ENCODE measurements at regions not wholly inside any gene's neighbourhood (a gene's known extent, or its start where the extent isn't known, plus 50 kb on each side); places are given as distances from the start of the nearest gene placed in this dataset.

DNA sequence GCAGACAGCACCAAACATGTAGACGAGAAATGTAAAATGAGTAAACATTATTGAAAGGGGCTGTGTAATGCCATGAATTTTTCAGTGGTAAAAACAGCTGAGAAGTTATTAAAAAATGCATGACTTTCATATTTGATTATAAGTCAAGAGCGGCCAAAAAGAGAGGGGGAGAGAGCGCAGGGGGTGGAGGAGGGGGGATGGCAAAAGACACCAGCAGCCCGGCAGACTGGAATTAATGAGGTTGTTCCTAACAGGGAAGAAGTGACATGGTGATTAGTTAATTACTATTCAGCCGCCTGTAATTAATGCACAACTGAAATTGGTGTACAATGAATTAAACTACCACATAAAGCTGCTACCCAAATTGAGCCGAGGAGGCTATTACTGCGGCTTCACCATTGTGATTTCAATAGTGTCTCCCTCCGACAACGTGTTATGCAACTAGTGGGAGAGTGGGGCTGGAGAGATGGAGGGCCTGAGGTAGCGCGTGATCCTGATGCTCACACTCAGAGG, 89.1 kb upstream of the VSTM2B start:
- DNase-seq (ENCODE audit: insufficient read length, low spot score): no peak
- no peak for TF ChIP-seq TAF1 (IDR thresholded peaks at IDR 0.05; ENCODE audit: low read depth, low read length)
- TF ChIP-seq POLR2A (IDR thresholded peaks at IDR 0.05; ENCODE audit: low read depth, low read length): no peak
- no peak for TF ChIP-seq SPI1 (IDR thresholded peaks at IDR 0.05; ENCODE audit: low read depth, low read length)
- no peak for TF ChIP-seq PAX5 (IDR thresholded peaks at IDR 0.05; ENCODE audit: insufficient read depth, low read length, severe bottlenecking)
- TF ChIP-seq POLR2AphosphoS5 (IDR thresholded peaks at IDR 0.05; ENCODE audit: low read depth, low read length): no peak
- no peak for TF ChIP-seq POU2F2 (IDR thresholded peaks at IDR 0.05; ENCODE audit: low read depth, low read length)

DNA sequence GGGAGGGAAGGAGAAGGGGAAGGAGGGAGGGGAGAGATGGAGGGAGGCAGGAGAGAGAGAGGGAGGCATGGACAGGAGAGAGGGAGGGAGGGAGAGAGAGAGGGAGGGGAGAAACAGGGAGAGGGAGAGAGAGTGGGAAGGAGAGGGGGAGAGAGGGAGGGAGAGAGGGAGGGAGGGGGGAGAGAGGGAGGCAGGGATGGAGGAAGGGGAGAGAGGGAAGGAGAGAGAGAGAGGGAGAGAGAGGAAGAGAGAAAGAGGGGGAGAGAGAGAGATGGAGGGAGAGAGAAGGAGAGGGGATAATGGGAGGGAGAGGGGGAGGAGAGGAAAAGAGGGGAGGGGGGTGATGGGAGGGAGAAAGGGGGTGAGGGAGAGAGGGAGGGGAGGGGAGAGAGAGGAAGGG, 86.8 kb upstream of the VSTM2B start:
- FAIRE-seq: no peak
- no peak for DNase-seq (ENCODE audit: insufficient read length, low spot score)
- TF ChIP-seq POU2F2 (IDR thresholded peaks at IDR 0.05; ENCODE audit: low read depth, low read length) (no peak), POLR2A (IDR thresholded peaks at IDR 0.05; ENCODE audit: low read depth, low read length) (no peak), POLR2AphosphoS5 (IDR thresholded peaks at IDR 0.05; ENCODE audit: low read depth, low read length) (no peak), SPI1 (IDR thresholded peaks at IDR 0.05; ENCODE audit: low read depth, low read length) (no peak)

More for the DNA sequence above, 89.1 kb upstream of the VSTM2B start:
- no peak for FAIRE-seq

DNA sequence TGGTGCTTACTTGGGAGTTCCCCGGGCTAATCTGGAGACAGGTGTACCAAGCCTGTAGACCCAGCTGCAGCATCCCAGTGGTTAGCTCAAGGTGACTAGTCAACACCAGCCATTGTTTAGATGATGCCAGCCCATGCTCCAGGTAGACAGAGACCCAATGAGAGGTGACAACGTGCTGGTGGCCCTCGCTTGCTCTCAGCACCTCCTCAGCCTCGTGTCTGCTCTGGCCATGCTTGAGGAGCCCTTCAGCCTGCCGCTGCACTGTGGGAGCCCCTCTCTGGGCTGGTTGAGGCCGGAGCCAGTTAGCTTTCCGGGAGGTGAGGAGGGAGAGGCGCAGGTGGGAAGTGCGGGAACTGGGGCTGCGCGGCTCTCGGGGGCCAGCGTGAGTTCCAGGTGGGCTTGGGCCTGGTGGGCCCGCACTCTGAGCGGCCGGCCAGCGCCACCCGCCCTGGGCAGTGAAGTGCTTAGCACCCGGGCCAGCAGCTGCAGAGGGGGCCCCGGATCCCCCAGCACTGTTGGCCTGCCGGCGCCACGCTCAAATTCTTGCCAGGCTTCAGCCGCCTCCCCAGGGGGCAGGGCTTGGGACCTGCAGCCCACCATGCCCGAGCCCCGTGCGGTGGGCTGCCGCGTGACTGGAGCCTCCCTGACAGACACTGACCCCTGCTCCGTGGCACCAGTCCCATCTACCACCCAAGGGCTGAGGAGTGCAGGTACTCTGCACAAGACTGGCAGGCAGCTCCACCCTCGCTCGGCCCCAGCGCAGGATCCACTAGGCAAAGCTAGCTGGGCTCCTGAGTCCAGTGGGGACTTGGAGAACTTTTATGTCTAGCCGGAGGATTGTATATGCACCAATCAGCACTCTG, 85.9 kb upstream of the VSTM2B start:
- FAIRE-seq (no peak), DNase-seq (ENCODE audit: insufficient read length, low spot score) (no peak)
- no peak for TF ChIP-seq TAF1 (IDR thresholded peaks at IDR 0.05; ENCODE audit: low read depth, low read length)
- no peak for TF ChIP-seq POLR2AphosphoS5 (IDR thresholded peaks at IDR 0.05; ENCODE audit: low read depth, low read length)
- TF ChIP-seq SPI1 (IDR thresholded peaks at IDR 0.05; ENCODE audit: low read depth, low read length): no peak
- TF ChIP-seq PAX5 (IDR thresholded peaks at IDR 0.05; ENCODE audit: insufficient read depth, low read length, severe bottlenecking): no peak
- TF ChIP-seq POLR2A (IDR thresholded peaks at IDR 0.05; ENCODE audit: low read depth, low read length): no peak
- no peak for TF ChIP-seq POU2F2 (IDR thresholded peaks at IDR 0.05; ENCODE audit: low read depth, low read length)

DNA sequence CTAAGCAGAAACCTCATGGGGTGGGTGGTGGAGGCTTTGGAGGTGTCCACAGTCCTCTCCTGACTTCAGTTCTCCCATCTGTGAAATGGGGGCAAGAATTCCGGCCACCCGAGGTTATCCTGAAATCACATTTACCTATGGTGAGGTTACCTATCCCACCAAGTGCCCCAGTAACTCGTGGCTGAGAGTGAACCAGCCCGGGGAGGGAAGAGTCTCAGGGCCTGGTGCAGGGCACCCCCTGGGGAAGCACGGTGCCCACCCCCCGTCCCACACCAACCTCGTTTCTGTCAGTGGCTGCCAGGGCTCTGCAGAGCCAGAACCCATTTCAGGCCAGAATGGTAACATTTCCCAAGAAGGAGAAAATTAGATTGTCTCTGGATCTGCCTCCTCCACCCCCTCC, 83.7 kb upstream of the VSTM2B start:
- TF ChIP-seq POLR2AphosphoS5 (IDR thresholded peaks at IDR 0.05; ENCODE audit: low read depth, low read length) (no peak), POU2F2 (IDR thresholded peaks at IDR 0.05; ENCODE audit: low read depth, low read length) (no peak), POLR2A (IDR thresholded peaks at IDR 0.05; ENCODE audit: low read depth, low read length) (no peak), TAF1 (IDR thresholded peaks at IDR 0.05; ENCODE audit: low read depth, low read length) (no peak), PAX5 (IDR thresholded peaks at IDR 0.05; ENCODE audit: insufficient read depth, low read length, severe bottlenecking) (no peak), SPI1 (IDR thresholded peaks at IDR 0.05; ENCODE audit: low read depth, low read length) (no peak)
- FAIRE-seq (no peak), DNase-seq (ENCODE audit: insufficient read length, low spot score) (no peak)

DNA sequence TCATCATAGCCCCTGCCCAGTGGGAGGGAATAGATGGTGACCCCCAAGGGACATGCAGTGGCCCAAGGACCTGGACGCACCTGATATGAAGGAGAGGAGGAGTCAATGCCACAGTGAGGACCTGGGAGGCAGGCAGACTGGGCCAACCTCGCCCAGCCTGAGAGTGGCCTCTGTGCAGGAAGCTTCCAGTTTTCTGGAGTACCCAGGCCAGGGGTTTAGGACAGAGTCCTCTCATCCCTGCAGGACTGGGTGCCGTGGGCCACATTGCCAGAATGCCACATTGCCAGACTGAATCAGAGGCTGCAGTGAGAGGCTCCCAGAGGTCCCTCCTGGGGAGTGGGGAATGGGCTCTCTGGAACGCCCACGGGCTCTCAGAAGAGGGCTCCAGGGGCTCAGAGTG, 82.9 kb upstream of the VSTM2B start:
- FAIRE-seq: no peak
- no peak for TF ChIP-seq POU2F2 (IDR thresholded peaks at IDR 0.05; ENCODE audit: low read depth, low read length)
- TF ChIP-seq PAX5 (IDR thresholded peaks at IDR 0.05; ENCODE audit: insufficient read depth, low read length, severe bottlenecking): no peak
- TF ChIP-seq POLR2A (IDR thresholded peaks at IDR 0.05; ENCODE audit: low read depth, low read length): no peak
- TF ChIP-seq POLR2AphosphoS5 (IDR thresholded peaks at IDR 0.05; ENCODE audit: low read depth, low read length): no peak
- no peak for TF ChIP-seq TAF1 (IDR thresholded peaks at IDR 0.05; ENCODE audit: low read depth, low read length)
- no peak for TF ChIP-seq SPI1 (IDR thresholded peaks at IDR 0.05; ENCODE audit: low read depth, low read length)
- no peak for DNase-seq (ENCODE audit: insufficient read length, low spot score)

DNA sequence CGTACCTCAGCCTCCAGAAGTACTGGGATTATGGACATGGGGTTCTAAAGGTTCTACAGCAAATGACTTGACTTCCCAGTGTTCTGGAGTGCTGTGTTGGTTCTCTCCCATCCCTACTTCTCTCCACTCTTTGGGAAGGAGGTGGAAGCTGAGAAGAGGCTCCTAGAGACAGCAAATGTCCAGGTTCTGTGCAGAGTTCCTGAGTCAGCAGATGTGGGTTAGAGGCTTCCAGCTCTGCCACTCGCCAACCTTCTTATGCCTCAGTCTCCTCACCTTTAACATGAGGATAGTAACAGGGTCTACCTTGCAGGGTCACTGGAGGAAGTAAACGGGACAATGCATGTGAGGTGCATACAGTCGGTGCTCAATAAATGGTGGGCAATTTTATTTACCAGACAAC, 80.5 kb upstream of the VSTM2B start:
- DNase-seq (ENCODE audit: insufficient read length, low spot score) (no peak), FAIRE-seq (no peak)
- no peak for TF ChIP-seq POLR2A (IDR thresholded peaks at IDR 0.05; ENCODE audit: low read depth, low read length)
- no peak for TF ChIP-seq SPI1 (IDR thresholded peaks at IDR 0.05; ENCODE audit: low read depth, low read length)
- no peak for TF ChIP-seq POLR2AphosphoS5 (IDR thresholded peaks at IDR 0.05; ENCODE audit: low read depth, low read length)
- no peak for TF ChIP-seq TAF1 (IDR thresholded peaks at IDR 0.05; ENCODE audit: low read depth, low read length)
- TF ChIP-seq PAX5 (IDR thresholded peaks at IDR 0.05; ENCODE audit: insufficient read depth, low read length, severe bottlenecking): no peak

DNA sequence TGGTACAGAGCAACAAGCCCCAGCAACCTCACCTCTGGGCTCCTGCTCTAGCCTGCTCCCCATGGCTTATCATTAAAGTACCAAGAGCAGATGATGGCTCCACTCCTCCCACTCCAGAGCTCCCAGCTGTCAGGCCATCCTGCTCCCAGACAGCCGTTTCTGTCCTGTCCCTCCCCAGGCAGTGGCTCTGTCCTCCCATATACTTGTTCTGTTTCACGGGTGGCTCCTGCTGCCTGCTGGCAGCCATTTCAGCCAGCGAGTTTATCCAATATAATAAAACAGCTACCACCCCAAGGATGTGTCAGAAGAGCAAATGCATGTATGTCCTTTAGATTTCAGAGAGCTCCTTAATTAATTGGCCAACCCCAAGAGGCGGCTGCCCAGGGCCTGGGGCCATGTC, 79.4 kb upstream of the VSTM2B start:
- FAIRE-seq (no peak), DNase-seq (ENCODE audit: insufficient read length, low spot score) (no peak)
- no peak for TF ChIP-seq POLR2A (IDR thresholded peaks at IDR 0.05; ENCODE audit: low read depth, low read length)
- TF ChIP-seq PAX5 (IDR thresholded peaks at IDR 0.05; ENCODE audit: insufficient read depth, low read length, severe bottlenecking): no peak
- TF ChIP-seq POU2F2 (IDR thresholded peaks at IDR 0.05; ENCODE audit: low read depth, low read length): no peak
- no peak for TF ChIP-seq POLR2AphosphoS5 (IDR thresholded peaks at IDR 0.05; ENCODE audit: low read depth, low read length)
- no peak for TF ChIP-seq TAF1 (IDR thresholded peaks at IDR 0.05; ENCODE audit: low read depth, low read length)
- TF ChIP-seq SPI1 (IDR thresholded peaks at IDR 0.05; ENCODE audit: low read depth, low read length): no peak

DNA sequence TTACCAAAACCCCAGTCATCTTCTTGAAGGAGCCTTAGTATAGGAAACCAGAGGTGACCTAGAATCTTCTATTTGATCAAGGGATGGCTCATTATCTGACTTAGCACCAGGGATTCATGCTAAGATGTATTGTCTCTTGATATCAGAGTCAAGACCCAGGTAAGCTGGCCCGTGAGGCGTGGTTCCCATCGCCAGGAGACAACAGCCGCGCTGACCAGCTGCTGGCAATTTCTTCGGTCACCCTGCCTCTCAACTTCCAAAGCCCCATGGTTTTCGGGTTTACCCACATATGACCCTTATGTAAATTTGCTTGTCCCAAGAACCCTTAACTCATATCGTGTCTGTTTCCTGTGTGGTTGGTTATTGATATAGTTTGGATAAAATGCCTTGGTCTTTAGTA, 77.7 kb upstream of the VSTM2B start:
- no peak for TF ChIP-seq POLR2A (IDR thresholded peaks at IDR 0.05; ENCODE audit: low read depth, low read length)
- no peak for TF ChIP-seq PAX5 (IDR thresholded peaks at IDR 0.05; ENCODE audit: insufficient read depth, low read length, severe bottlenecking)
- TF ChIP-seq POLR2AphosphoS5 (IDR thresholded peaks at IDR 0.05; ENCODE audit: low read depth, low read length): no peak
- DNase-seq (ENCODE audit: insufficient read length, low spot score) (no peak), FAIRE-seq (no peak)

DNA sequence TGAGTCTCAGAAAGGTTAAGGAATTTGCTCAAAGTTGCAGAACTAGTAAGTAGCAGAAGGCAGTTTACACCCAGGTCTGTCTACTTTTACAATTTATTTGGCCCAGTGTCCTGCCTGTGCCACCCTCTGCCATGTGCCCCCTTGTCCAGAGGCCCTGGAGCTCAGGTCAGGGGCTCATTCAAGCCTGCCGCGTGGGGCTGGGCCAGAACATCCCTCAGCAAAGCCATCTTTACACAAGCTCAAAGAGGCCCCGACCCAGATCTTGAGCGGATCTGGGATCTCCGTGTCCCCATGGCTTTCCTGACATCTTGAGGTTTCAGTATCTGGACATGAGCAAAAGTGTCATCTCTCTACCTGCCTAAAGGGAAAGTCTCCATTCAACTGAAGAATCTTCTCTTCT, 76.4 kb upstream of the VSTM2B start:
- TF ChIP-seq PAX5 (IDR thresholded peaks at IDR 0.05; ENCODE audit: insufficient read depth, low read length, severe bottlenecking) (no peak), SPI1 (IDR thresholded peaks at IDR 0.05; ENCODE audit: low read depth, low read length) (no peak)
- no peak for DNase-seq (ENCODE audit: insufficient read length, low spot score)
- FAIRE-seq: no peak

DNA sequence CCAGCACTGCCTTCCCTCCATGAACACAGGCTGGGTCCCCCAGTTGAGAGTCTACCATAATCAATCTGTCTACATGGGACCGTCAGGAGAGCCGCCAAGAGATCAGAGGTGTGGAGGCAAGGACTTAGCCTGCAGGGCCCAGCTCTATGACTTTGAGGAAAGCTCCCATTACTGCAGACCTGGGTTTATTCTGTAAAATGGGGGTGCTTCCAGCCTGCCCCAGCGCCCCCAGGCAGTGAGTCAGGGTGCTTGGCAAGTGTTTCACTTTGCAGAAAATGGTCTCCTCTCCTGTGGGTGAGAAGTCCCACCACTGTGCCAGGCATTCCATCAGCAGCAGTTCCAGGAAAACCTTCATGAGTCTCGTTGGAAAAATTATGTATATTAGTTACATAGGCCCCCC, 75.5 kb upstream of the VSTM2B start:
- no peak for FAIRE-seq
- DNase-seq (ENCODE audit: insufficient read length, low spot score): no peak
- TF ChIP-seq PAX5 (IDR thresholded peaks at IDR 0.05; ENCODE audit: insufficient read depth, low read length, severe bottlenecking) (no peak), POLR2AphosphoS5 (IDR thresholded peaks at IDR 0.05; ENCODE audit: low read depth, low read length) (no peak), POU2F2 (IDR thresholded peaks at IDR 0.05; ENCODE audit: low read depth, low read length) (no peak), SPI1 (IDR thresholded peaks at IDR 0.05; ENCODE audit: low read depth, low read length) (no peak), TAF1 (IDR thresholded peaks at IDR 0.05; ENCODE audit: low read depth, low read length) (no peak), POLR2A (IDR thresholded peaks at IDR 0.05; ENCODE audit: low read depth, low read length) (no peak)
